Activated naive CD4-positive, alpha-beta T cell treated with anti-CD3 and anti-CD28 coated beads, Interleukin-2, amount 10 ng/mL, durations not matched to agents 7 days and 5 days (primary cell): ENCODE measurements at regions not wholly inside any gene's neighbourhood (a gene's known extent, or its start where the extent isn't known, plus 50 kb on each side); places are given as distances from the start of the nearest gene placed in this dataset.

ENCODE experiments used
- CTCF ChIA-PET: fragments of 350-600 bp; sonication (Branson Sonifier 250); formaldehyde crosslinking; loops from one replicate; lab custom pipeline; 2021; ENCODE audit warnings: antibody characterized with exemption; lab: Charles Lee
- DNase-seq: peaks from one replicate; pipeline ENCODE4 v3.0.0-alpha.2; 2020
- H3K27ac Mint-ChIP-seq: one replicate; pipeline ENCODE4 v1.8.0; 2021; ENCODE audit warnings: mild to moderate bottlenecking, moderate library complexity, mixed read lengths
- H3K27me3 Mint-ChIP-seq: one replicate; pipeline ENCODE4 v1.8.0; 2021; ENCODE audit warnings: mild to moderate bottlenecking, mixed read lengths
- H3K36me3 Mint-ChIP-seq: one replicate; pipeline ENCODE4 v1.8.0; 2021; ENCODE audit warnings: mixed read lengths
- H3K4me1 Mint-ChIP-seq: one replicate; pipeline ENCODE4 v1.8.0; 2021; ENCODE audit warnings: mixed read lengths
- H3K4me3 Mint-ChIP-seq: one replicate; pipeline ENCODE4 v1.8.0; 2021; ENCODE audit warnings: mild to moderate bottlenecking, moderate library complexity, mixed read lengths
- H3K9me3 Mint-ChIP-seq: one replicate; pipeline ENCODE4 v1.8.0; 2021; ENCODE audit warnings: mixed read lengths

GRCh38 chr3:193832833-193833413 is 239.9 kb downstream of the OPA1 start:
- Mint-ChIP-seq H3K4me3 (no peak overlapping the region), H3K27ac (no peak overlapping the region), H3K27me3 (peaks cover 28% of the 10 kb centered on the region), H3K9me3 (no peaks in the 10 kb centered on the region), H3K4me1 (no peaks in the 10 kb centered on the region), H3K36me3 (no peaks in the 10 kb centered on the region)
- no peak for DNase-seq
- CTCF ChIA-PET = interaction anchor here (1.5 kb wide), 1 partner anchor 9 kb away, joined by 4 read pairs; no protein-coding TSS in a partner anchor

GRCh38 chr3:193833592-193833991 is 240.6 kb downstream of the OPA1 start:
- CTCF ChIA-PET = interaction anchor here (1.5 kb wide), 1 partner anchor 8 kb away, joined by 4 read pairs; no protein-coding TSS in a partner anchor
- Mint-ChIP-seq H3K27ac (no peak overlapping the region), H3K27me3 (peaks cover 24% of the 10 kb centered on the region), H3K4me1 (no peaks in the 10 kb centered on the region), H3K9me3 (no peaks in the 10 kb centered on the region), H3K36me3 (no peaks in the 10 kb centered on the region), H3K4me3 (no peak overlapping the region)
- DNase-seq = no peak

GRCh38 chr3:193835414-193835813 is 242.4 kb downstream of the OPA1 start:
- H3K4me3 Mint-ChIP-seq = no peak overlapping the region
- H3K27me3 Mint-ChIP-seq = peaks cover 26% of the 10 kb centered on the region
- no peaks in the 10 kb centered on the region for H3K36me3 Mint-ChIP-seq
- no peaks in the 10 kb centered on the region for H3K9me3 Mint-ChIP-seq
- H3K4me1 Mint-ChIP-seq = no peaks in the 10 kb centered on the region
- CTCF ChIA-PET = interaction anchor here (1.1 kb wide), 1 partner anchor 12 kb away, joined by 3 read pairs; no protein-coding TSS in a partner anchor
- H3K27ac Mint-ChIP-seq = no peak overlapping the region
- DNase-seq = no peak

GRCh38 chr3:193836511-193836910 is 243.5 kb downstream of the OPA1 start:
- H3K27ac Mint-ChIP-seq = no peak overlapping the region
- no peak for DNase-seq
- H3K36me3 Mint-ChIP-seq = no peaks in the 10 kb centered on the region
- no peaks in the 10 kb centered on the region for H3K9me3 Mint-ChIP-seq
- H3K4me1 Mint-ChIP-seq = no peaks in the 10 kb centered on the region
- peaks cover 37% of the 10 kb centered on the region for H3K27me3 Mint-ChIP-seq
- CTCF ChIA-PET = no interaction called here
- no peak overlapping the region for H3K4me3 Mint-ChIP-seq

- CTCF ChIA-PET = interaction anchor here (0.8 kb wide), 1 partner anchor 10 kb away, joined by 3 read pairs; no protein-coding TSS in a partner anchor
- Mint-ChIP-seq H3K9me3 (no peaks in the 10 kb centered on the region), H3K27ac (no peak overlapping the region), H3K4me3 (no peak overlapping the region), H3K36me3 (no peaks in the 10 kb centered on the region), H3K27me3 (peaks cover 41% of the 10 kb centered on the region), H3K4me1 (no peaks in the 10 kb centered on the region)
- DNase-seq = no peak
Measured at GRCh38 chr3:193836918-193837317, 243.9 kb downstream of the OPA1 start.

- CTCF ChIA-PET = interaction anchor here (0.8 kb wide), 1 partner anchor 9 kb away, joined by 3 read pairs; no protein-coding TSS in a partner anchor
- Mint-ChIP-seq H3K27me3 (peaks cover 46% of the 10 kb centered on the region), H3K4me3 (no peak overlapping the region), H3K4me1 (no peaks in the 10 kb centered on the region), H3K36me3 (no peaks in the 10 kb centered on the region), H3K27ac (no peak overlapping the region), H3K9me3 (no peaks in the 10 kb centered on the region)
- no peak for DNase-seq
Measured at GRCh38 chr3:193837347-193837827, 244.4 kb downstream of the OPA1 start.

- peaks cover 61% of the 10 kb centered on the region for H3K27me3 Mint-ChIP-seq
- no peaks in the 10 kb centered on the region for H3K9me3 Mint-ChIP-seq
- CTCF ChIA-PET = no interaction called here
- H3K4me3 Mint-ChIP-seq = no peak overlapping the region
- no peak for DNase-seq
- H3K27ac Mint-ChIP-seq = no peak overlapping the region
- no peaks in the 10 kb centered on the region for H3K36me3 Mint-ChIP-seq
- no peaks in the 10 kb centered on the region for H3K4me1 Mint-ChIP-seq
Measured at GRCh38 chr3:193840111-193840641, 247.2 kb downstream of the OPA1 start.

- Mint-ChIP-seq H3K4me3 (no peak overlapping the region), H3K4me1 (no peaks in the 10 kb centered on the region), H3K27ac (no peak overlapping the region)
Measured at GRCh38 chr3:193841581-193841980, 248.6 kb downstream of the OPA1 start.

GRCh38 chr3:193842029-193842798 is 249.2 kb downstream of the OPA1 start:
- CTCF ChIA-PET = interaction anchor here (1.1 kb wide), 1 partner anchor 9 kb away, joined by 4 read pairs; no protein-coding TSS in a partner anchor
- no peak overlapping the region for H3K27ac Mint-ChIP-seq
- no peaks in the 10 kb centered on the region for H3K4me1 Mint-ChIP-seq
- H3K9me3 Mint-ChIP-seq = no peaks in the 10 kb centered on the region
- no peaks in the 10 kb centered on the region for H3K36me3 Mint-ChIP-seq
- DNase-seq = no peak
- no peak overlapping the region for H3K4me3 Mint-ChIP-seq
- peaks cover 69% of the 10 kb centered on the region for H3K27me3 Mint-ChIP-seq

More at GRCh38 chr3:193841581-193841980, 248.6 kb downstream of the OPA1 start:
- CTCF ChIA-PET = interaction anchor here (1.1 kb wide), 1 partner anchor 8 kb away, joined by 4 read pairs; no protein-coding TSS in a partner anchor
- Mint-ChIP-seq H3K9me3 (no peaks in the 10 kb centered on the region), H3K27me3 (peaks cover 68% of the 10 kb centered on the region), H3K36me3 (no peaks in the 10 kb centered on the region)
- DNase-seq = no peak

GRCh38 chr3:193842832-193843473 is 249.9 kb downstream of the OPA1 start:
- CTCF ChIA-PET = no interaction called here

GRCh38 chr3:193843474-193844301 is 250.7 kb downstream of the OPA1 start:
- H3K4me1 Mint-ChIP-seq = no peaks in the 10 kb centered on the region
- H3K4me3 Mint-ChIP-seq = no peak overlapping the region
- DNase-seq = no peak
- no peak overlapping the region for H3K27ac Mint-ChIP-seq
- peaks cover 62% of the 10 kb centered on the region for H3K27me3 Mint-ChIP-seq
- CTCF ChIA-PET = no interaction called here
- H3K36me3 Mint-ChIP-seq = no peaks in the 10 kb centered on the region
- no peaks in the 10 kb centered on the region for H3K9me3 Mint-ChIP-seq

More at GRCh38 chr3:193842832-193843473, 249.9 kb downstream of the OPA1 start:
- Mint-ChIP-seq H3K9me3 (no peaks in the 10 kb centered on the region), H3K27ac (no peak overlapping the region), H3K36me3 (no peaks in the 10 kb centered on the region), H3K4me1 (no peaks in the 10 kb centered on the region), H3K4me3 (no peak overlapping the region), H3K27me3 (peaks cover 62% of the 10 kb centered on the region)
- DNase-seq = no peak

GRCh38 chr3:193844472-193844871 is 251.5 kb downstream of the OPA1 start:
- no peak overlapping the region for H3K27ac Mint-ChIP-seq
- CTCF ChIA-PET = no interaction called here

GRCh38 chr3:193845144-193845543 is 252.1 kb downstream of the OPA1 start:
- Mint-ChIP-seq H3K27ac (no peak overlapping the region), H3K4me3 (no peak overlapping the region), H3K36me3 (no peaks in the 10 kb centered on the region), H3K9me3 (no peaks in the 10 kb centered on the region), H3K4me1 (peaks cover 2% of the 10 kb centered on the region), H3K27me3 (peaks cover 58% of the 10 kb centered on the region)
- DNase-seq = no peak
- CTCF ChIA-PET = no interaction called here

More at GRCh38 chr3:193844472-193844871, 251.5 kb downstream of the OPA1 start:
- no peak overlapping the region for H3K4me3 Mint-ChIP-seq
- no peaks in the 10 kb centered on the region for H3K4me1 Mint-ChIP-seq
- H3K9me3 Mint-ChIP-seq = no peaks in the 10 kb centered on the region
- DNase-seq = no peak
- H3K36me3 Mint-ChIP-seq = no peaks in the 10 kb centered on the region
- H3K27me3 Mint-ChIP-seq = peaks cover 62% of the 10 kb centered on the region
